HepG2 (cell line): ENCODE measurements at regions not wholly inside any gene's neighbourhood (a gene's known extent, or its start where the extent isn't known, plus 50 kb on each side); places are given as distances from the start of the nearest gene placed in this dataset.

Source experiments
- ATAC-seq: fragments of 200-7000 bp; cut with Tn5 transposase; 3 replicates; pipeline ENCODE4 v1.9.1; 2020; ENCODE audit warnings: mild to moderate bottlenecking, moderate library complexity
- BruUV-seq: library from RNA; stranded (reverse); fragments of 400-500 nt; replicated peaks from 2 replicates; lab custom pipeline; 2021; lab: Mats Ljungman, UMichigan
- CTCF ChIA-PET: fragments of 300-600 bp; formaldehyde crosslinking; extraction: SDS; loops from one replicate; lab custom pipeline; 2021; ENCODE audit warnings: low total read pairs, inconsistent platforms, low intra/inter-chr PET ratio; lab: Yijun Ruan, JAX
- POLR2A ChIA-PET: fragments of 350-600 bp; sonication (Branson Sonifier 250); formaldehyde crosslinking; loops from one replicate; lab custom pipeline; 2020; ENCODE audit warnings: antibody characterized with exemption, inconsistent platforms; lab: Yijun Ruan, JAX
- DNase-seq: peaks from one replicate; pipeline ENCODE4 v3.0.0-alpha.2; 2015; ENCODE audit warnings: low spot score
- FAIRE-seq: peaks from 3 replicates; lab custom pipeline; 2011; peaks lifted over from hg19 to GRCh38; lab: Jason Lieb, UNC
- H2AFZ ChIP-seq: one replicate; pipeline ENCODE4 v1.6.1; 2011; ENCODE audit warnings: low read length, inconsistent platforms
- H3K27ac ChIP-seq: fragments of 300-600 bp; 3 replicates; pipeline ENCODE4 v1.8.0; 2011; ENCODE audit warnings: mixed run types, mild to moderate bottlenecking, mixed read lengths, low read length, inconsistent platforms; ENCODE audit not compliant: insufficient read depth; ENCODE audit errors: extremely low read length
- H3K27me3 ChIP-seq, 2 experiments: fragments of 200-600 bp in 1 of 2; 2 replicates in 1 of 2; 3 replicates in 1 of 2; pipeline versions ENCODE4 v1.6.0 to v1.8.0; 2011; ENCODE audit warnings: low read length in 2 of 2, mild to moderate bottlenecking in 2 of 2, moderate library complexity in 2 of 2, inconsistent platforms in 1 of 2; ENCODE audit not compliant: insufficient read depth in 2 of 2, control insufficient read depth in 1 of 2
- H3K36me3 ChIP-seq, 2 experiments: fragments of 200-600 bp in 1 of 2; replicated peaks in 1 of 2; 2 replicates in 1 of 2; 3 replicates in 1 of 2; pipeline versions ENCODE4 v1.5.1 to v1.8.0; 2011; ENCODE audit warnings: low read length in 2 of 2, inconsistent platforms in 1 of 2; ENCODE audit not compliant: insufficient read depth in 2 of 2, control insufficient read depth in 1 of 2
- H3K4me1 ChIP-seq: 2 replicates; pipeline ENCODE4 v1.5.1; 2012; ENCODE audit warnings: low read length, inconsistent platforms; ENCODE audit not compliant: insufficient read depth
- H3K4me2 ChIP-seq: 2 replicates; pipeline ENCODE4 v1.6.0; 2011; ENCODE audit warnings: low read depth, low read length, inconsistent platforms
- H3K4me3 ChIP-seq, 3 experiments: fragments of 200-600 bp in 1 of 3; sonication (generic), shearing (Covaris generic) in 1 of 3; replicated peaks in 1 of 3; 2 replicates each; pipeline ENCODE4 v1.5.1; 2011 to 2016; ENCODE audit warnings: low read length in 3 of 3, inconsistent platforms in 2 of 3, low read depth in 2 of 3, mild to moderate bottlenecking in 2 of 3, control low read depth in 1 of 3, mixed read lengths in 1 of 3; ENCODE audit not compliant: insufficient read depth in 1 of 3
- H3K79me2 ChIP-seq: one replicate; pipeline ENCODE4 v1.6.1; 2011; ENCODE audit warnings: low read length, inconsistent platforms; ENCODE audit not compliant: insufficient read depth
- H3K9ac ChIP-seq: 2 replicates; pipeline ENCODE4 v1.6.0; 2011; ENCODE audit warnings: mild to moderate bottlenecking, low read depth, low read length, inconsistent platforms; ENCODE audit not compliant: insufficient read depth
- H3K9me3 ChIP-seq: 2 replicates; pipeline ENCODE4 v1.5.1; 2012; ENCODE audit warnings: mild to moderate bottlenecking, low read length
- H4K20me1 ChIP-seq: 2 replicates; pipeline ENCODE4 v1.6.0; 2011; ENCODE audit warnings: inconsistent platforms, mild to moderate bottlenecking, low read length, moderate library complexity; ENCODE audit not compliant: insufficient read depth
- MAFF ChIP-seq: IDR thresholded peaks from 2 replicates; pipeline ENCODE4 v1.6.1; 2011; ENCODE audit warnings: low read depth, low read length, improper control_type of control experiment
- MAFK ChIP-seq, 2 experiments: IDR thresholded peaks in 1 of 2; conservative IDR thresholded peaks in 1 of 2; 2 replicates each; pipeline ENCODE4 v1.6.1; 2011; ENCODE audit warnings: improper control_type of control experiment in 2 of 2, low read length in 2 of 2
- ZBTB2 ChIP-seq: sonication (generic); formaldehyde crosslinking; IDR thresholded peaks from 2 replicates; pipeline ENCODE4 v1.8.0; 2022; ENCODE audit warnings: low read depth, missing genetic modification reagents
- ZMAT5 ChIP-seq: sonication (generic); formaldehyde crosslinking; IDR thresholded peaks from 2 replicates; pipeline ENCODE4 v1.5.0; 2020; ENCODE audit warnings: mild to moderate bottlenecking, low read depth, missing genetic modification reagents, borderline replicate concordance
- WGBS: methylation state at CpG from one replicate; pipeline ENCODE4 v1.1.6; 2017; ENCODE audit warnings: low lambda C conversion rate; 5-methylcytosine and 5-hydroxymethylcytosine counted together
- in situ Hi-C: cut with HindIII; loops from 2 replicates; pipeline ENCODE4 v1.10.0; 2017; ENCODE audit warnings: low pct_unique_long_range_greater_than_20kb; ENCODE audit not compliant: extremely low pct_ligation_motif_present
- intact Hi-C: fragments of 100-400 bp; cut with micrococcal nuclease; formaldehyde crosslinking; loops from one replicate; pipeline ENCODE4 v1.10.0; 2022; ENCODE audit not compliant: unreplicated experiment
- TF ChIP-seq, protein P1 (sequence below): IDR thresholded peaks from 2 replicates; pipeline ENCODE4 v1.6.1; 2016; ENCODE audit warnings: mild to moderate bottlenecking

GRCh38 chr4:52187603-52188002, 136.5 kb downstream of the SPATA18 start:
- intact Hi-C loops: no loop called here
- H3K27me3 ChIP-seq: no peaks in the 10 kb centered on the region; a peak in 1 of 5 replicates
- no peaks in the 10 kb centered on the region for H3K79me2 ChIP-seq
- no peak overlapping the region for H2AFZ ChIP-seq
- no peak overlapping the region for H3K4me2 ChIP-seq
- 0% methylated on average over 1 of the region's 1 CpG for WGBS
- H3K9me3 ChIP-seq: no peaks in the 10 kb centered on the region
- peaks cover 6% of the 10 kb centered on the region for H3K4me1 ChIP-seq
- FAIRE-seq (no peak), DNase-seq (no peak), ATAC-seq (no peak)
- no peak for TF ChIP-seq ZMAT5 (CRISPR knock-in tag)
- ChIA-PET POLR2A (no interaction called here), CTCF (no interaction called here)
- no peak overlapping the region for H3K27ac ChIP-seq
- H3K9ac ChIP-seq: no peak overlapping the region
- no TSS peak for BruUV-seq
- H3K4me3 ChIP-seq: no peak overlapping the region
- H3K36me3 ChIP-seq: no peaks in the 10 kb centered on the region
- in situ Hi-C loops: no loop called here
- no peaks in the 10 kb centered on the region for H4K20me1 ChIP-seq

GRCh38 chr4:52192001-52192400, 140.9 kb downstream of the SPATA18 start:
- Histone ChIP-seq H3K27me3 (no peaks in the 10 kb centered on the region; a peak in 1 of 5 replicates), H3K4me1 (peaks cover 11% of the 10 kb centered on the region), H3K36me3 (no peaks in the 10 kb centered on the region), H3K4me3 (no peak overlapping the region), H2AFZ (no peak overlapping the region), H3K9ac (no peak overlapping the region), H3K79me2 (no peaks in the 10 kb centered on the region), H3K4me2 (no peak overlapping the region), H4K20me1 (no peaks in the 10 kb centered on the region), H3K9me3 (no peaks in the 10 kb centered on the region), H3K27ac (no peak overlapping the region)
- in situ Hi-C loops: no loop called here
- intact Hi-C loops: no loop called here
- TF ChIP-seq MAFF (peak; percentile 27; the same call in 1 of the 2 replicates), ZBTB2 (no peak), MAFK (conservative IDR thresholded peaks at IDR 0.05 in 1 of 2, IDR thresholded peaks at IDR 0.05 in 1 of 2; ENCODE audit: low read length in 2 of 2) (peak; percentile 16 to 30; a peak in 1 of 4 replicates)
- TF ChIP-seq, protein P1, sequence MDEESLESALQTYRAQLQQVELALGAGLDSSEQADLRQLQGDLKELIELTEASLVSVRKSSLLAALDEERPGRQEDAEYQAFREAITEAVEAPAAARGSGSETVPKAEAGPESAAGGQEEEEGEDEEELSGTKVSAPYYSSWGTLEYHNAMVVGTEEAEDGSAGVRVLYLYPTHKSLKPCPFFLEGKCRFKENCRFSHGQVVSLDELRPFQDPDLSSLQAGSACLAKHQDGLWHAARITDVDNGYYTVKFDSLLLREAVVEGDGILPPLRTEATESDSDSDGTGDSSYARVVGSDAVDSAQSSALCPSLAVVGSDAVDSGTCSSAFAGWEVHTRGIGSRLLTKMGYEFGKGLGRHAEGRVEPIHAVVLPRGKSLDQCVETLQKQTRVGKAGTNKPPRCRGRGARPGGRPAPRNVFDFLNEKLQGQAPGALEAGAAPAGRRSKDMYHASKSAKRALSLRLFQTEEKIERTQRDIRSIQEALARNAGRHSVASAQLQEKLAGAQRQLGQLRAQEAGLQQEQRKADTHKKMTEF (CRISPR knock-in tag): no peak
- CTCF ChIA-PET: no interaction called here
- POLR2A ChIA-PET: no interaction called here
- ATAC-seq: no peak
- FAIRE-seq: no peak
- WGBS: 49% methylated on average over 2 of the region's 2 CpGs
- no peak for DNase-seq
- BruUV-seq: no TSS peak
